Activated CD4-positive, CD25-positive, alpha-beta regulatory T cell (primary cell): ENCODE measurements at regions not wholly inside any gene's neighbourhood (a gene's known extent, or its start where the extent isn't known, plus 50 kb on each side); places are given as distances from the start of the nearest gene placed in this dataset.

ENCODE experiments used
- DNase-seq, 4 experiments: peaks; one replicate each; lab custom pipeline; 2025; lab: John Stamatoyannopoulos, UW

DNA sequence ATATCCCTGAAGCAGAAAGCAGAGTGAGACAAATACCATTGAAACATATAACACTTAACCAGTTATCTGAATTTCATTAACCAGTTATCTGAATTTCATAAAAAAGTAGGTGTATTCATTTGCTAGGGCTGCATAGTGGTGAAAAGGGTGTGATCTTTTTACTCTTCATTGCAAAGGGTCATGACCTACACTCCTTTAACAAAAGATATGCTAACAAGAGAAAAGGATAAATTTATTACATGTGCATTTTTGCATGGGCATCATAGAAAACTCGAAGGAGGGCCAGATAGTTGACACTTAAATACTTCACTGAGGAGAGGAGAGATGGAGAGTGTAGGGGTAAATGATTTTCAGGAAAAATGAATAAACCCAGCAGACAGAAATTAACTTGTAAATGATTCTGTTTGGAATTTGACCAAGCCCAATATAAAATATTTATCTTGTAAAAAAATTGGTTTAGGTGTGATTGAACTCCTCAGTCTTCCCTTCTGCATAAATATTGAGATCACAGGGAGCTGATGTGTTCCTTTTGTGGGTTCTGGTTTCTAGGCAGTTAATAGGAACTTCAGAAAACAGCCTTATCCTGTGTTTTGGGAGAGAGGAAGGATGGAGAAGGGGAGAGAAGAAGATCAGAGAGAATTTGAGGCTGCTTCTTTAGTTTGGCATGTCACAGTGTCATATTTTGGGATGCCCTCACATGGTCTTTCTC lies 372.5 kb upstream of the SYT4 start:
- DNase-seq: no peak

- DNase-seq: no peak
Measured at GRCh38 chr18:43650426-43650825, 373.1 kb upstream of the SYT4 start.

- no peak for DNase-seq
Measured at GRCh38 chr18:43651057-43651456, 373.8 kb upstream of the SYT4 start.

DNA sequence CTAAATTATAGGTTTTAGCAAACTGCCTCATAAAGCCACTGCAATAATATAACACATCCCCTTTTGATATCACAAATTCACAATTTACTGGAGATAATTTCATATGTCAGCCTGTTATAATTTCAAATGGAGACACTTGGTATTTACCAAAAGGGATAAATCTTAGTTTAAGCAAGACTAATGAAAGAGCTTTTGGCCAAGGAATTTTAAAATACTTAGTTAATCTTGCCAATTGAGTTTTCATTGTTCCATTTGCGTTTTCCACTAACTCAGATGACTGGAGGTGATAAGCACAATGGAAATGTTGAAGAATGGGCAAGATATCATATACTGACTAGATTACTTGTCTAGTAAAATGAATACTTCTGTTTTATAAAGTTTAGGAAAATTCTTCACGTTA lies 379.3 kb upstream of the SYT4 start:
- no peak for DNase-seq

DNA sequence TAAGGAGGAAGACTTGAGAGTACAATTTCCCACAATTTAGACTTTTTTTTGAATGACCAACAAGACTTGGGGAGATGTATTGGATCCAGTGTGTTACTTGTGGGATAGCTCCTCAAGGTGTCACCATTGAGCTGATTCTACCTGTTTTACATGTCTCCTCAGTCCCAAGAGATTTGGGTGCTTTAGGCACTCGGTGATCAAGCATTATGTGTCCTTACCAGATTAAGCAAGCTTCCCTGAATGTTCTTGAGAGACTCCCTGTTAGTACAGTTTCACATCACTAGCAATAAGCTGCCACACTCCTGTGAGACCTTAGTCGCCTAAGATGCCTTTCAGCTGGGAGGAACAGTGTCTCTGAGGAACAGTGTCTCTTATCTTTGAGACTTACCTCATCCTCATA lies 384.3 kb upstream of the SYT4 start:
- no peak for DNase-seq

GRCh38 chr18:43662657-43663056 lies 385.4 kb upstream of the SYT4 start:
- DNase-seq: no peak

DNA sequence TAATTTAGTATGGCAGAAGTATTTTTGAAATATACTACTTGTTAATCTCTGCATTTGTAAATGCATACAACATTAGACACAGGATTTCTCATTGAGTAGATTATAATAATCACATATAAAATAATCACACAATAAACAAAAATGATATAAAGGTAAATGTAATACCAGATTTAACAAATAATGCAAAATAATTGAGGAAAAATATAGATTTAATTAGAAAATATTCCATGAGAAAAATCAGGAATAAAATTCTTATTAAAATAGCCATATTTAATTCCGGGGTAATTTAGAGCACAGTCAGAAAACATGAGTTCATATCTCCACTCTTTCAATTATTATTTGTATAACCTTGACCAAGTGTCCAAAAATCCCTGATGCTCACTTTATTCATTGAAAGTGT lies 385.9 kb upstream of the SYT4 start:
- DNase-seq: no peak

- DNase-seq: no peak
Measured at GRCh38 chr18:43664487-43665008, 387.3 kb upstream of the SYT4 start.

DNA sequence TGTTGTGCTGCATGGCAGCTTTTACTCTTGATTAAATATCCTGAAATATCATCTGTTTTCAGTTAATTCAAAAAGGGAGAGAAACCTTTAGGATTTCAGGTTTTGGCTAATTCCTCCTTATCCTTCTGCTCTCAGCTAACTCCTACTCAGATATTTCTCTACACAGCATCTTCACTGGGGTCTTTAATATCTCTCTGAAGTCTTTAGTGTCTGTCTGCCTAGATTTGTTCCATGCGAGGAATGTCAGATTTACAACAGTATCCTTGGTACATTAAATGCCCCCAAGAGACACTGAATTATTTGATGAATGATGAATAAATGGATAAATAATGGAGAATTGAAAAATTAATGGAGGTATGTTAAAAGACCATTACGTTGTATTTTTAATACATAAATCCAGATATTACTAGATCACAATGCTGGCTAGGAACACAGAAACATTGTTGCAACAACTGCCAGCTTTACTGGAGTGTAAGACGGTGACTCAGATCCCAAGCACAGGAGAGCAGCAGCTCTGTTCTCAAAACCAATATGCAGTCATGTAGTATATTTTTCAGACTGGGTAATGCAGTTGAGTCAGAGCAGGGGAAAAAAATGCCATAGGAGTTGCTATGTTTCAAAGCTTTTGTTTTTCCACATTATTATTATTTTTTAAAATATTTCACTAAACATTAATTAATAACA lies 388.0 kb upstream of the SYT4 start:
- DNase-seq: no peak

GRCh38 chr18:43668866-43669265 lies 391.6 kb upstream of the SYT4 start:
- no peak for DNase-seq

DNA sequence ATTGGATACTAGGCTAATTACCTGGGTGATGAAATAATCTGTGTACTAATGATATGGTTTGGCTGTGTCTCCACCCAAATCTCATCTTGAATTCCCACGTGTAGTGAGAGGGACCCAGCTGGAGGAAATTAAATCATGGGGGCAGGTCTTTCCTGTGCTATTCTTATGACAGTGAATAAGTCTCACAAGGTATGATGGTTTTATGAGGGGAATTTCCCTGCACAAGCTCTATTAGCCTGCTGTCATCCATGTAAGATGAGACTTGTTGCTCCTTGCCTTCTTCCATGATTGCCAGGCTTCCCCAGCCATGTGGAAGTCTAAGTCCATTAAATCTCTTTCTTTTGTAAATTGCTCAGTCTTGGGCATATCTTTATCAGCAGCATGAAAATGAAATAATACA lies 394.1 kb upstream of the SYT4 start:
- DNase-seq: no peak

- no peak for DNase-seq
Measured at GRCh38 chr18:43680096-43680495, 402.8 kb upstream of the SYT4 start.

GRCh38 chr18:43681661-43682060 lies 404.4 kb upstream of the SYT4 start:
- no peak for DNase-seq

- no peak for DNase-seq
Measured at GRCh38 chr18:43682196-43682595, 404.9 kb upstream of the SYT4 start.

DNA sequence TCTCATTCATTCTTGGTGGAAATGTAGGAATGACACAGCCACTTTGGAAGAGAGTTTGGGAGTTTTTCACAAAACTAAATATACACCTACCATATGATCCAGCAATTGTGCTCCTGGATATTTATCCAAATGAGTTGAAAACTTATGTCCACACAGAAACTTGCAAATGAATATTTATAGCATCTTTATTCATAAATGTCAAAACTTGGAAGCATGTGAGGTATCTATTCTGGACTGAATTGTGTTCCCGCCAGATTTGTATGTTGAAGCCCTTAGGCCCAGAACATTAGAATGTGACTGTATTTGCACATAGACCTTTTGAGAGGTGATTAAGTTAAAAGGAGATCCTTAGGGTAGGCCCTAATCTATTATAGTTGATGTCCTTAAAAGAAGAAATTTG lies 409.4 kb upstream of the SYT4 start:
- no peak for DNase-seq

DNA sequence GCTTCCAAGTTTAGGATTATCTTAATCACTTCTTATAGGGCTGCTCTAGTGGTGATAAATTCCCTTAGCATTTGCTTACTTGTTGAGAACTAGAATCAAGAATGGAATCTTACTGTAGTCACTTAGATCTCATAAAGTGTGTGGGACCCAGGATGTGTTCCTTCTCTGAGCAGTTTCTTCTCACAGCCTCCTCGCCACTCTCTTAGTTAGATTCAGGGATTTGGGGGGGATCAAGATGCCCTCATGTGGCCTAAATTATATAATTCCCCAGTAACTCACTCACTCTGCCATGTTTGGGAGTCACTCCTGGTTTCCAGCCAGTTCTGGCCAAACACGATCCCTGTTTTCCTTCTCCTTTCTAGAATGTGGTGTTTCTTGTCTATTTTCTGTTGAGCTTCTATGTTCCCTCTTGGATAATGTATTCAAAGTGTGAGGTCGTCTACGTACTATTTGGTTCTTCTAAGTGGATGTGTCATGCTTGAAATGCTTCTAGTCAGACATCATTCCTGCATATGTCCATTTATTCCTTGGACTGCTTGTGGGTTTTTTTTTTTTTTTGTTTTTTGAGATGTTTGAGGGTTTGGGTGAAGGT lies 414.9 kb upstream of the SYT4 start:
- no peak for DNase-seq

DNA sequence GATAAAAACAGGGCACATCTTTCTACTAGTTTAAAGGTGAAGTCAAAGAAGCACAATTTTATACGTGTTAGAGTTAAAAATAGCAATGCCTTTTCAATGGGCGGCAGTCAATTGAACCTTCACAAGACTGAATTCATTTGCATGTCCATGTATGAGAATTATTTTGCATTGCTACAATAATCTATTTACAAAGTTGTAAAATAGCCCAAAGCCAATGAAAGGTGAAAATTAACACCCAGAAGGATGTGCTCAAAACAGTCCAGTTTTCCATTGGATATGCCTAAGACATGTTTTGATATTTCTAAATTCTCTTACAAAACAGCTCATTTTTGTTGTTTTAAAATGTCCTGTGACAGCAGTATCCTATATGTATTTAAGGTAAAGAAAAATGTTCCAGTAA lies 425.1 kb upstream of the SYT4 start:
- no peak for DNase-seq

GRCh38 chr18:43703050-43703449 lies 425.8 kb upstream of the SYT4 start:
- DNase-seq: no peak

DNA sequence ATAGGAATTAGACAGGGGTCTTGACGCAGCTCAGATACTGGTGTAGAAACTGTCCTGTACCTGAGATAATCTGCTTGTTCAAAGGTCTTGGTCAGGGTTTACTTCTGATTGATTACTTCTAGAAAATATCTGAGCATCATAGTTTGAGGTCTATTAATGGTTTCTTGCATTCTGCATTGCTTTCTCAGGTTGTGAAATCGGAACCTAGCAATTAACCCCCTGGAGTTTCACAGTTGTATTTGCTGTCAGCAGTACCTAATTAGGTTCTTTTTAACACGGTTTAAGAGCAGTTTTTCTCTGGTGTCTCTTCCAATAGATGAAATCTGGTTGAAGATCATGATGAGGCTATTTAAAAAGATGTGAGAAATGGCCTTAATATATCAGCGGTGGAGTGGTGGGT lies 428.6 kb upstream of the SYT4 start:
- DNase-seq: no peak

GRCh38 chr18:43710135-43710534 lies 432.8 kb upstream of the SYT4 start:
- DNase-seq: no peak

- no peak for DNase-seq
Measured at GRCh38 chr18:43714343-43715010, 437.2 kb upstream of the SYT4 start.

DNA sequence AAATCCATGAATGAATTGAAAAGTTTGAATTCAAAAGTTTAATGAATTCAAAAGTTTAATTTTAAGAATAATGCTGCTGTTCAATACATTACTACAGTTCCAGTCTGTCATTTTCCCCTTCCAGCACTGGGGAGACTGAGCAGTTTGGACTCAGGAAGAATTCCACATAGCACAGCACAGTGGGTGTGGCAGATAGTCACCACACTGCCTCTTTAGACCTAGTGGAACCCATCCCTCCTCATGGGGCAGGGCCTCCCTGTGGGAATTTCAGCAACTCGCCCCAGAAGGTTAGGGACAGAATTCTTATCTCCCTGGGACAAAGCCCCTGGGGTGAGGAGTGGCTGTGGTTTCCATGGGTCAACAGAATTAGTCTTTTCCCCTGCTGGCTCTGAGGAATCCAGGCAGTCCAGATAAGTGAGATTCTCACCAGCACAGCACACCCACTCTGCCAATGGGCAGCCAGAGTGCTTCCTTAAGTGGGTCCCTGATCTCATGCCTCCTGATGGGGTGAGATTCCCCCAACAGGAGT lies 442.0 kb upstream of the SYT4 start:
- DNase-seq: no peak

DNA sequence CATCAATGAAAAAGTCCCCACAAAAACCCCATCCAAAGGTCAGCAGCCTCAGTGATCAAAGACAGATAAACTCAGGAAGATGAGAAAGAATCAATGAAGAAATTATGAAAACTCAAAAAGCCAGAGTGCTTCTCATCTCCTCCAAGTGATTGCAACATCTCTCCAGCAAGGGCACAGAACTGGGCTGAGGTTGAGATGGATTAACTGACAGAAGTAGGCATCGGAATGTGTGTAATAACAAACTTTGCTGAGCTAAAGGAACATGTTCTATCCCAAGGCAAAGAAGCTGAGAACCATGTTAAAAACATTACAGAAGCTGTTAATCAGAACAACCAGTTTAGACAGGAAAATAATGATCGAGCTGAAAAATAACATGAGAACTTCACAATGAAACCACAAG lies 442.8 kb upstream of the SYT4 start:
- no peak for DNase-seq
